HG03460 (cell line): ENCODE measurements at regions not wholly inside any gene's neighbourhood (a gene's known extent, or its start where the extent isn't known, plus 50 kb on each side); places are given as distances from the start of the nearest gene placed in this dataset.
"Not testable (repeated sequence)": the region's sequence is repeated elsewhere in the genome, so short reads cannot be mapped to it uniquely, and the experiment has no call there.

Experiments
- ATAC-seq: cut with Tn5 transposase; IDR thresholded peaks from one replicate; pipeline ENCODE4 v1.9.1; 2021; ENCODE audit not compliant: unreplicated experiment

DNA sequence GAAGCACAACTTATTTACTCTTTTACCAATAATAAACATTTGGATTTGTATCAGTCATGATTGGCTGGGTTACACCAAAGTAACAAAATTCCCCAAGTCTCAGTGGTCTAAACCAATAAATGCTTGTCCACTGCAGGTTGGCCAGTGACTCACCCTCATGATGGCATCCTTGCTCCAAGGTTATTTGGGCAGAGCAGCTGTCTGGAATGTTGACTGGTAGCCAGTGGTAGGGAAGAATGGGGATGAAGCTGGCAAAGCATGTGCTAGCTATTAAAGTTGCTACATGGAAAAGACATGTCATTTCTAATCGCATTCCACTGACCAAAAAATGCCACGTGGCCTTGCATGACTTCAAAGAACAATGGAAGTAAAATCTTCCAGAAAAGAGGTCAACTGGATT lies 1168.7 kb upstream of the CELF2 start:
- no peak for ATAC-seq

GRCh38 chr10:9850415-9850814 lies 1167.3 kb upstream of the CELF2 start:
- ATAC-seq = no peak

DNA sequence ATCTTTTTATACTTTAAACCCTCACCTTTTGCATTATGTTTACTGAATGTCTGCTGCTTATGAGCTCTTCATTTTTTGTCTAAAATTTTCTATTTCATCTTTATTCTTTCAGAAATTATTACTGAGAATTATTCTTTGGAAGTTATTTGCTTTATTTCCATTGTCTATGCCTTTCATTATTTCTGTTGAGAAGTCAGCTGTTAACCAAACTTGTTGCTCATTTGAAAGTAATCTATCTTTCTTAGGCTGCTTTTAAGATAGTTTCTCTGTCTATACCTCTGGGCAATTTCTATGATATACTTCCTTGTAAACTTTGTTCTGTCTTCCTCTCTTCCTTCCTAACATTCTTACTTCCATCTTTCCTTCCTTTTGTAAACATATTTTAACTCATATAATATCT lies 1165.9 kb upstream of the CELF2 start:
- no peak for ATAC-seq

DNA sequence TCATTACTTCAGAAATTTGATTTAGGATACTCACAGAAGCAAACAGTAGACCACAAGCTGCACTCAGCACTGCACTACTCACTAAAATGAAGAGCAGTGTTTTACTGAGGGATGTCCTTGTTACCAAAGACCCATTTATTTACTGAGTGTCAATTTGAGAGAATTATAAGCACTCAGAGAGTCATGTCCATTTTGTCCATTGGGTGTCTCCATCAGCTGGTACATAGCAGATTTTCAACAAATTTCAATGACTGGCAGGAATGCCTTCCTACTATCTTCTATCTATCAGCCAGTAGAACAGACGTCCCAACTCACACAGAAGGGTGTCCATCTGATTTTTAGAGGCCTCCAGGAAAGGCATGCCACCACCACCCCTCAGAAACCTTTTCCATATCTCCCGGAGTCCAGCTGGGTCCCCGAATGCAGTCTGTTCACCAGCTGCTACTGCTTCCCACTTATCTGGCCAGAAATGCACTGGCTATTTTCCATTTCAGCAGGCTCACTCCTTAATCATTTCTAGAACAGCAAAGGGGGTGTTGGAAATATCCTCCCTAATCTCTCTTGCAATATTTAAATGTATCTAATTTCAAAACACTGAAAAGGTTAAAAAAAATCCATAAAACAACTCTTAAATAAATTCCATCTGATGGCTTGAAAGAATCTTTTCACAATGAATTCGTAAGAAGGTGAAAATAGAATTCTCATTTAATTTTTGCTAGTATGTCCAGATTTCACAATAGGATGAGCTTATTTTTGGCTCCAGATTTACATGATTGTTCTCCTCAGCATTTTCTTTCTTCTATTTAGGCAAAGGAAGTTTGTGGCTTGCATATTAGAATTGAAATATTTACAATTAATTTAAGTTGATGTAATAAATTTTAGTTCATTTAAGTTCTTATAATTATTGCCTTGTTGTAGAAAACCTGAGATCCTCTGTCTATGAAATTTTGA lies 1164.0 kb upstream of the CELF2 start:
- ATAC-seq = no peak

GRCh38 chr10:9855451-9855850 lies 1162.2 kb upstream of the CELF2 start:
- ATAC-seq = not testable (repeated sequence)

DNA sequence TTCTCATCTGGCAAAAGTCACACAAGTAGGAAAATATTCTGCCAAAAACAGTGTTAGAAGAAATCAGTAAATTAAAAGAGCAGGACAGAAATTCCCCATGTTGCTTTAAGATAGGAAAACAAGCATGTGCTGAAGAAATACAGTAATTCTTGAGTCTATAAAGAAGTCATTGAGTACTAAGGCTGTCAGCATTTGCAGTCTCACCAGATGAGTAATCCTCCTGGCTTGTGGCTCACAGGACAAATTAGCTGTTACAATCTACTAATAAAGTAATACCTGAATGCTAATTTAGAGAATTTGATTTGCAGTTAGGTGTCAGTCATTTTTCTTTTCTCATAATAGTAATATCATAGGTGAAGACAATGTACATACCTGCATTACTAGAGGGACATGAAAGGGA lies 1158.9 kb upstream of the CELF2 start:
- no peak for ATAC-seq

GRCh38 chr10:9860045-9860444 lies 1157.6 kb upstream of the CELF2 start:
- ATAC-seq = no peak

DNA sequence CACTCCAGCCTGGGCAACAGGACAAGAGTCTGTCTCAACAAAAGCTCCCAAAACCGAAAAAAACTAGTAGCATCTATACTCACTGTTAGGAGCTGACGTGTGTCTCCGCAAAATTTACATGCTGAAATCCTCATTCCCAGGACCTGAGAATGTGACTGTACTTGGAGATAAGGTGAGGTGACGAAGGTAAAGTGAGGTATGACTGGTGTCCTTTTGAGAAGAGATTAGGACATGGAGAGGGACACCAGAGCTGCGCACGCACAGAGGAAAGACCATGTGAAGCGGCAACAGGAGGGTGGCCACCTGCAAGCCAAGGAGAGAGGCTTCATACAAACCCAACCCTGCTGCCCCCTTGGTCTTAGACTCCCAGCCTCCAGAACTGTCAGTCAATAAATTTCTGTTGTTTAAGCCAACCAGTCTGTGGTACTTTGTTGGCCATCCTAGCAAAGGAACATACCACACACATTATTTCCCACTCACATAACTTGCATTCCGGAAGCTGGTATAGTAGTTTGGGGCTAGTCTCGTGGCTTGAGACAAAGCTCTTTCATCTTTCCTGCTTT lies 1154.0 kb upstream of the CELF2 start:
- no peak for ATAC-seq

DNA sequence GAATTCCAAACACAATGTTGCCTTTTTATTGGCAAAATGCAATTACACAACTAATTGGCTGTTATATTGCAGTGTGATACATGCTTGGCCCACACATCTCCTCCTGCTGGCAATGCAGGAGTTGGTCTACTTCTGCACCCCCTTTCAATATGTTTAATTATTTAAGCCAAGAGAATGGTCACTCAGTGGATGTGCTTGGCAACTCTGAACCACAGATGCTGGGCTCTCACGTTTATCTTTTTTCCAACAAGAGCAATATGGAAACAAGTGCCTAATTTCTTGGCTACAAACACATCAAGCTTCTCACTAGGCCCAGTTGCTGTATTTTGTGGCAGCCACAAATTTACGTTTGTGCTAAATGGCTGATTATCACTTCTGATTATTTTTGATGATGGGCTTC lies 1149.2 kb upstream of the CELF2 start:
- ATAC-seq = no peak

- no peak for ATAC-seq
Measured at GRCh38 chr10:9869205-9869604, 1148.5 kb upstream of the CELF2 start.

GRCh38 chr10:9869606-9870176 lies 1148.0 kb upstream of the CELF2 start:
- ATAC-seq = no peak

- ATAC-seq = no peak
Measured at GRCh38 chr10:9875353-9875752, 1142.3 kb upstream of the CELF2 start.

DNA sequence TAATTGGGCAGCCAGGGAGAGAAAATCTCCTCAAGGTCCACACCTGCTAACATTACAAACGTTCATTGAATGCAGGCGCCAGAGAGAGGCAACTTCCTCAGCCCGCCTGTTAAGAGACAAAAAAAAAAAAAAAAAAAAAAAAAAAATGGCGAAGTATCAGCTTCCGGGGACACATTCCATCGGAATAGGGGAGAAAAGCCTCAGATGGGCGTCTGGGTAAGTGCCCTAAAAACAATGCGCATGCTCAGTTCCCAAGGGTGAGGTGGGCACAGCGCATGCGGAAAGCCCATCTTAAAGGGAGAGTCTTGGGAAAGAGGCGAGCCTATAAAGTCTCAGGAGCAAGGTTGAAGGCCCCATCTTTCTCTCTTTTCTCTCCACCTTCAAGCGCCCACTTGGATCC lies 1139.7 kb upstream of the CELF2 start:
- ATAC-seq = no peak

DNA sequence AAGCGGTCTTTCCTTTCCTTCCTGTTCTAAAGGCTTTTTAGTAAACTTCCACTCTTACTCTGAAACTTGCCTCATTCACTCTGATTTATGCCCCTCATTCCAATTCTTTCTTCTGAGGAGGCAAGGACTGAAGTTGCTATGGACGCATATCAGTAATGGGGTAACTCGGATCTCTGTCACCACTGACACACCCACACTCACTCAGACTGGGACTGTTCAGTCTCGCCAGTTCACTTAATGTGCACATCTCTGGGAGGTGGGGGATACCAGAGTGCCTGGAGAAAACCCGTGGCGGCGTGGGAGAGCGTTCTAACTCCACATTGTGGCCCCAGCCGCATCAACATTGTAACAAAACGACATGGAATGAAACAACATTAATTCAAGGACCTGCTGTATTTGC lies 1139.3 kb upstream of the CELF2 start:
- no peak for ATAC-seq

GRCh38 chr10:9885761-9886160 lies 1131.9 kb upstream of the CELF2 start:
- ATAC-seq = no peak

- no peak for ATAC-seq
Measured at GRCh38 chr10:9886772-9887171, 1130.9 kb upstream of the CELF2 start.

GRCh38 chr10:9895453-9895852 lies 1122.2 kb upstream of the CELF2 start:
- ATAC-seq = no peak

DNA sequence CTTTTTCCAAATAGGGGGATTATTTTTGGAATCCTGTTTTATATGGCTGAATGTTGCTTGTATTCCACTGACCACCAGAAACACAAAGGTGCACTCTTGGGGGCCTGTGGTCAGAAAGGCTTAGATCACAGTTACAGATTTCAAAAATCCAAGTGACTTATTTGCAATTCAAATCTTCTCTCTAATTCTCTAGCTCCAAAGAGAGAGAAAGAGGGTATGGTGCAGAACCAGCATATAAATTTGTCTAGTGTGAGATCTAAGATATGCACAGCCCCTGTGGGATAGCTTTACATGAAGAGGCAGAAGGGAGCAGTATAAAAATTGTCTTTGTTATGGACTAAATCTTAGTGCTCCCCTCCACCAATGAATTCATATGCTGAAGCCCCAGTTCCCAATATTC lies 1121.7 kb upstream of the CELF2 start:
- ATAC-seq = no peak

- no peak for ATAC-seq
Measured at GRCh38 chr10:9898633-9899395, 1118.9 kb upstream of the CELF2 start.

- ATAC-seq = no peak
Measured at GRCh38 chr10:9900751-9901150, 1116.9 kb upstream of the CELF2 start.

DNA sequence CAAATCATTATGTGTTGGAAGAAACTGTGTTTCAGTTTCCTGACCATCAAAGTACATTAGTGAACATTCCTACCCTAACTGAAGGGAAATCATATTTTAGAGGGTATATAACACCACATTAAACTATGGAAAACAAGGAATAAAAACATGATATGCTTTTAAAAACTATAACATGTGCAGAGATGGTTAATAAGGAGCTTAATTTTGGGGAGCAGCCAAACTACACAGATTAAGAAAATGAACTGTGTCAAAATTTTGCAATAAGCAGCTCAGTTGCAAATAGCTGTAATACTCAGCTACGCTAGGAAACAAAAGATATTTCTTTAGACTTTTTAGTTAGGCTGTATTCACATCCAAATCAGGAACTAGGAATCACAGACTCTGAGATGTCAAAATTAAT lies 1115.7 kb upstream of the CELF2 start:
- no peak for ATAC-seq

GRCh38 chr10:9910446-9910845 lies 1107.2 kb upstream of the CELF2 start:
- ATAC-seq = no peak
